H9 (cell line): ENCODE measurements at regions not wholly inside any gene's neighbourhood (a gene's known extent, or its start where the extent isn't known, plus 50 kb on each side); places are given as distances from the start of the nearest gene placed in this dataset.

Experiments
- DNase-seq: peaks from one replicate; pipeline ENCODE4 v3.0.0-alpha.2; 2017
- H2AFZ ChIP-seq: one replicate; pipeline ENCODE4 v1.6.1; 2013; ENCODE audit warnings: mild to moderate bottlenecking, low read length, control low read depth, moderate library complexity
- H2AK5ac ChIP-seq: 2 replicates; pipeline ENCODE4 v1.6.1; 2013; ENCODE audit warnings: low read length, control low read depth, mixed read lengths; ENCODE audit not compliant: insufficient read length
- H2BK120ac ChIP-seq: one replicate; pipeline ENCODE4 v1.6.1; 2013; ENCODE audit warnings: low read depth, mild to moderate bottlenecking, low read length, control low read depth, inconsistent platforms; ENCODE audit not compliant: poor library complexity, severe bottlenecking
- H2BK12ac ChIP-seq: 2 replicates; pipeline ENCODE4 v1.6.1; 2013; ENCODE audit warnings: low read length, control low read depth, mixed read lengths, low read depth; ENCODE audit not compliant: insufficient read length
- H2BK15ac ChIP-seq: 2 replicates; pipeline ENCODE4 v1.6.1; 2013; ENCODE audit warnings: low read depth, low read length, control low read depth
- H2BK20ac ChIP-seq: one replicate; pipeline ENCODE4 v1.6.1; 2013; ENCODE audit warnings: low read depth, mild to moderate bottlenecking, low read length, control low read depth, inconsistent platforms; ENCODE audit not compliant: poor library complexity, severe bottlenecking
- H2BK5ac ChIP-seq: 2 replicates; pipeline ENCODE4 v1.6.1; 2013; ENCODE audit warnings: low read length, control low read depth, mixed read lengths; ENCODE audit not compliant: insufficient read length
- H3K14ac ChIP-seq: 2 replicates; pipeline ENCODE4 v1.6.1; 2013; ENCODE audit warnings: low read length, control low read depth; ENCODE audit not compliant: insufficient read depth
- H3K18ac ChIP-seq: 2 replicates; pipeline ENCODE4 v1.6.1; 2013; ENCODE audit warnings: low read depth, mild to moderate bottlenecking, mixed read lengths, low read length, control low read depth; ENCODE audit not compliant: insufficient read length
- H3K23ac ChIP-seq: 2 replicates; pipeline ENCODE4 v1.6.1; 2013; ENCODE audit warnings: low read length, control low read depth, mixed read lengths, low read depth; ENCODE audit not compliant: insufficient read length
- H3K23me2 ChIP-seq: 2 replicates; pipeline ENCODE4 v1.6.1; 2013; ENCODE audit warnings: low read depth, mild to moderate bottlenecking, mixed read lengths, low read length, control low read depth; ENCODE audit not compliant: insufficient read length, poor library complexity, severe bottlenecking
- H3K27ac ChIP-seq: 2 replicates; pipeline ENCODE4 v1.5.1; 2013; ENCODE audit warnings: low read length, control low read depth, mixed read lengths, low read depth; ENCODE audit not compliant: insufficient read length
- H3K27me3 ChIP-seq: 2 replicates; pipeline ENCODE4 v1.6.1; 2013; ENCODE audit warnings: low read length, control low read depth, inconsistent platforms; ENCODE audit not compliant: insufficient read depth
- H3K4ac ChIP-seq: 2 replicates; pipeline ENCODE4 v1.6.1; 2013; ENCODE audit warnings: low read depth, mild to moderate bottlenecking, control low read depth, inconsistent platforms, low read length, moderate library complexity
- H3K4me1 ChIP-seq: 2 replicates; pipeline ENCODE4 v1.6.1; 2013; ENCODE audit warnings: low read length, control low read depth, inconsistent platforms; ENCODE audit not compliant: insufficient read depth
- H3K4me2 ChIP-seq: 2 replicates; pipeline ENCODE4 v1.6.1; 2013; ENCODE audit warnings: low read length, control low read depth, mixed read lengths; ENCODE audit not compliant: insufficient read length, insufficient read depth
- H3K56ac ChIP-seq: 2 replicates; pipeline ENCODE4 v1.6.1; 2013; ENCODE audit warnings: low read depth, mild to moderate bottlenecking, mixed read lengths, low read length, control low read depth; ENCODE audit not compliant: insufficient read length
- H3K79me1 ChIP-seq: 2 replicates; pipeline ENCODE4 v1.6.1; 2013; ENCODE audit warnings: low read depth, mild to moderate bottlenecking, moderate library complexity, low read length, control low read depth, inconsistent platforms; ENCODE audit not compliant: insufficient read depth, poor library complexity, severe bottlenecking
- H3K79me2 ChIP-seq: 2 replicates; pipeline ENCODE4 v1.6.1; 2013; ENCODE audit warnings: low read length, control low read depth, inconsistent platforms; ENCODE audit not compliant: insufficient read depth
- H3K9ac ChIP-seq: 2 replicates; pipeline ENCODE4 v1.6.1; 2013; ENCODE audit warnings: low read length, control low read depth, mixed read lengths; ENCODE audit not compliant: insufficient read length; ENCODE audit errors: extremely low read depth
- H3K9me3 ChIP-seq: one replicate; pipeline ENCODE4 v1.6.1; 2013; ENCODE audit warnings: low read depth, low read length, inconsistent platforms; ENCODE audit not compliant: control insufficient read depth
- H3T11ph ChIP-seq: one replicate; pipeline ENCODE4 v1.6.1; 2013; ENCODE audit warnings: mild to moderate bottlenecking, low read length, control low read depth, inconsistent platforms
- H4K20me1 ChIP-seq: one replicate; pipeline ENCODE4 v1.6.1; 2013; ENCODE audit not compliant: control insufficient read depth, insufficient read length, insufficient read depth
- H4K5ac ChIP-seq: 2 replicates; pipeline ENCODE4 v1.6.1; 2013; ENCODE audit warnings: low read depth, mild to moderate bottlenecking, mixed read lengths, low read length, control low read depth; ENCODE audit not compliant: insufficient read length
- H4K8ac ChIP-seq: replicated peaks from 2 replicates; pipeline ENCODE4 v1.6.1; 2013; ENCODE audit warnings: low read length, control low read depth, mixed read lengths, low read depth; ENCODE audit not compliant: insufficient read length
- H4K91ac ChIP-seq: 2 replicates; pipeline ENCODE4 v1.6.1; 2013; ENCODE audit warnings: low read depth, mild to moderate bottlenecking, moderate library complexity, mixed read lengths, low read length, control low read depth; ENCODE audit not compliant: insufficient read length
- H3K27ac Mint-ChIP-seq, 3 experiments: 2 replicates in 2 of 3; 3 replicates in 1 of 3; pipeline ENCODE4 v1.8.0; 2020 to 2021; ENCODE audit warnings: mixed read lengths in 3 of 3, mild to moderate bottlenecking in 1 of 3, moderate library complexity in 1 of 3
- H3K27me3 Mint-ChIP-seq: 2 replicates; pipeline ENCODE4 v1.8.0; 2021; ENCODE audit warnings: low read depth, mild to moderate bottlenecking, moderate library complexity, mixed read lengths
- H3K36me3 Mint-ChIP-seq, 3 experiments: 2 replicates in 2 of 3; 3 replicates in 1 of 3; pipeline ENCODE4 v1.8.0; 2020 to 2021; ENCODE audit warnings: low read depth in 3 of 3, mixed read lengths in 3 of 3; ENCODE audit not compliant: insufficient read depth in 1 of 3
- H3K4me1 Mint-ChIP-seq, 2 experiments: 2 replicates each; pipeline ENCODE4 v1.8.0; 2020; ENCODE audit warnings: mixed read lengths in 2 of 2
- H3K4me3 Mint-ChIP-seq, 2 experiments: 2 replicates in 1 of 2; 3 replicates in 1 of 2; pipeline ENCODE4 v1.8.0; 2020 to 2021; ENCODE audit warnings: mild to moderate bottlenecking in 2 of 2, mixed read lengths in 2 of 2, moderate library complexity in 1 of 2
- H3K9me3 Mint-ChIP-seq, 2 experiments: 2 replicates in 1 of 2; 3 replicates in 1 of 2; pipeline ENCODE4 v1.8.0; 2020; ENCODE audit warnings: mild to moderate bottlenecking in 2 of 2, mixed read lengths in 2 of 2, moderate library complexity in 1 of 2
- CTCF ChIP-seq: fragments of 200-600 bp; sonication (generic); conservative IDR thresholded peaks from 3 replicates; pipeline ENCODE4 v1.8.0; 2021; ENCODE audit warnings: antibody characterized with exemption, mild to moderate bottlenecking
- WGBS: extraction: QIAGEN DNeasy Blood & Tissue Kit; methylation state at CpG from one replicate; pipeline ENCODE4 v1.1.7; 2013; ENCODE audit warnings: missing lambda C conversion rate, low lambda C conversion rate, mixed read lengths; ENCODE audit not compliant: insufficient read length; ENCODE audit errors: extremely low coverage; 5-methylcytosine and 5-hydroxymethylcytosine counted together

DNA sequence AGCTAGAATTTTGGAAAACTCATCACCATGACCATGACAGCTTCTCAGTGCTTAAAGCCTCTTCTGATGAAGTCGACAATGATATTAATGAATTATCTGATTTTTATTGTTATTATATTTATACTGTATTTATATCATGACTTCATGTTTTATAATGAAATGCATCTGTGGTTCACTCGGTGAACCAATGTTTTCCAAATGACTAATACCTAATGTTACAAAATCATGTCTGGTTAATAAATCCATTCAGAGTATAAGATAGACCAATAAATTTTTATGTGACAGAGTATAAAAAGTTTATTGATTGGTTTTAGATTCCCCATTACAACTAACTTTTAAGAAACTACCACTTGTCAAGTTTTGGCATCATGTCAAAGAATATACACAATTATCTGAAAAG, 416.5 kb downstream of the MLLT3 start:
- no peak overlapping the region for H3K27ac ChIP-seq
- H3K27me3 Mint-ChIP-seq = no peaks in the 10 kb centered on the region
- H2BK12ac ChIP-seq = no peak overlapping the region
- H4K20me1 ChIP-seq = no peaks in the 10 kb centered on the region
- no peak overlapping the region for H3K4ac ChIP-seq
- H2AFZ ChIP-seq = no peak overlapping the region
- H2BK120ac ChIP-seq = no peak overlapping the region
- no peak overlapping the region for H2BK5ac ChIP-seq
- H3K9me3 ChIP-seq = no peaks in the 10 kb centered on the region
- H3K27me3 ChIP-seq = no peaks in the 10 kb centered on the region
- WGBS = no CpG with 5 or more reads among the region's 2 CpGs
- no peak overlapping the region for H2BK20ac ChIP-seq
- no peaks in the 10 kb centered on the region for H3K79me1 ChIP-seq
- H3K4me1 ChIP-seq = no peaks in the 10 kb centered on the region
- TF ChIP-seq CTCF = no peak
- no peak overlapping the region for H3K9ac ChIP-seq
- H4K91ac ChIP-seq = no peak overlapping the region
- no peak for DNase-seq
- H3K9me3 Mint-ChIP-seq = no peaks in the 10 kb centered on the region
- no peak overlapping the region for H3K18ac ChIP-seq
- H3K14ac ChIP-seq = no peak overlapping the region
- no peak overlapping the region for H3K23ac ChIP-seq
- H3K4me1 Mint-ChIP-seq = peaks cover 25 to 27% of the 10 kb centered on the region in 2 experiments
- H4K8ac ChIP-seq = no peak overlapping the region
- H3K36me3 Mint-ChIP-seq = no peaks in the 10 kb centered on the region
- H3K56ac ChIP-seq = no peak overlapping the region
- H3K79me2 ChIP-seq = no peaks in the 10 kb centered on the region
- H2AK5ac ChIP-seq = no peak overlapping the region
- H3K4me3 Mint-ChIP-seq = no peak overlapping the region
- H4K5ac ChIP-seq = no peak overlapping the region
- no peak overlapping the region for H2BK15ac ChIP-seq
- no peak overlapping the region for H3T11ph ChIP-seq
- no peak overlapping the region for H3K4me2 ChIP-seq
- no peak overlapping the region for H3K27ac Mint-ChIP-seq
- H3K23me2 ChIP-seq = no peaks in the 10 kb centered on the region
